Upper lobe of left lung (tissue), 4 donors: ENCODE measurements at regions not wholly inside any gene's neighbourhood (a gene's known extent, or its start where the extent isn't known, plus 50 kb on each side); places are given as distances from the start of the nearest gene placed in this dataset.

Source experiments
- CTCF ChIP-seq, 6 experiments: fragments of 450-650 bp in 4 of 6; fragments of 200-600 bp in 2 of 6; sonication (generic) in 2 of 6; IDR thresholded peaks; one replicate each; pipeline ENCODE4 v1.5.1; 2016 to 2019; ENCODE audit warnings: antibody characterized with exemption in 6 of 6
- POLR2AphosphoS5 ChIP-seq, 2 donors: sonication (generic); formaldehyde crosslinking; IDR thresholded peaks; one replicate each; pipeline ENCODE4 v1.5.1; 2017; ENCODE audit warnings: antibody characterized with exemption in 2 of 2

GRCh38 chr3:187903697-187904096 is 158.4 kb upstream of the BCL6 start:
- TF ChIP-seq CTCF (IDR thresholded peaks at IDR 0.05) (no peak), POLR2AphosphoS5 (IDR thresholded peaks at IDR 0.05) (no peak)
